ENCODE measurements at regions not wholly inside any gene's neighbourhood (a gene's known extent, or its start where the extent isn't known, plus 50 kb on each side); places are given as distances from the start of the nearest gene placed in this dataset.
"Not testable (repeated sequence)": the region's sequence is repeated elsewhere in the genome, so short reads cannot be mapped to it uniquely, and the experiment has no call there.

GRCh38 chr13:90938848-90939247, 408.6 kb upstream of the MIR17HG start:
- TF ChIP-seq ZNF274 (IDR thresholded peaks at IDR 0.05; ENCODE audit: low read depth, low read length) (no peak), YY1 (IDR thresholded peaks at IDR 0.05; ENCODE audit: insufficient read depth, insufficient read length) (no peak), SUZ12 (IDR thresholded peaks at IDR 0.05; ENCODE audit: extremely low read depth, insufficient read depth, insufficient read length) (no peak)

DNA sequence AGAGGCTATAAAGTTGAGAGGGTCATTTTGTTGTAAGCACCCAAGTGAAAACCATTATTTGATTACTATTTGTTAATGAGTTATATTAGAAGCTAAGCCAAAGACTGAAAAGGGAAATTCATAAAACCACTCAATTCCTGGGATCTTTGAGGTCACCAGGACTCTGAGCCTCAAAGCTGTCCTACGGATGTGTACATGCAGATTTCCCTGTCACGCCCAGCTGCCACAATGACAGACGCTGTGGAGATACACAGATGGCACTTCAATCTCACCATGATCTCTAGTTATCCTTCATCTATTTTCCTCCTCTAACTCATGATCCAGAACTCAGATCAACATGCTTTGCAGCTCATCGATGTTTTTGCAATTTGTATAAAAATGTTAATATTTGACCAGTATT, 403.5 kb upstream of the MIR17HG start:
- no peak overlapping the region for H3K9ac ChIP-seq (ENCODE audit: insufficient read length, low read depth)
- H3K9me3 ChIP-seq (ENCODE audit: insufficient read depth, low read length) = no peaks in the 10 kb centered on the region
- TF ChIP-seq ZNF274 (IDR thresholded peaks at IDR 0.05; ENCODE audit: low read depth, low read length) = no peak
- no peak for TF ChIP-seq SUZ12 (IDR thresholded peaks at IDR 0.05; ENCODE audit: extremely low read depth, insufficient read depth, insufficient read length)
- TF ChIP-seq YY1 (IDR thresholded peaks at IDR 0.05; ENCODE audit: insufficient read depth, insufficient read length) = no peak
- no peak overlapping the region for H3K4me3 ChIP-seq (ENCODE audit: insufficient read length, low read depth)
- no peaks in the 10 kb centered on the region for H3K4me1 ChIP-seq (ENCODE audit: insufficient read depth, insufficient read length)
- DNase-seq (ENCODE audit: low read depth, low spot score) = no peak
- H3K27me3 ChIP-seq (ENCODE audit: insufficient read depth, insufficient read length) = no peaks in the 10 kb centered on the region
- no peaks in the 10 kb centered on the region for H3K36me3 ChIP-seq (ENCODE audit: insufficient read depth, insufficient read length, low read length)

More at GRCh38 chr13:90938848-90939247, 408.6 kb upstream of the MIR17HG start:
- H3K4me1 ChIP-seq (ENCODE audit: insufficient read depth, insufficient read length) = no peaks in the 10 kb centered on the region
- H3K4me3 ChIP-seq (ENCODE audit: insufficient read length, low read depth) = no peak overlapping the region
- no peak for DNase-seq (ENCODE audit: low read depth, low spot score)
- no peaks in the 10 kb centered on the region for H3K36me3 ChIP-seq (ENCODE audit: insufficient read depth, insufficient read length, low read length)
- no peaks in the 10 kb centered on the region for H3K27me3 ChIP-seq (ENCODE audit: insufficient read depth, insufficient read length)
- no peak overlapping the region for H3K9ac ChIP-seq (ENCODE audit: insufficient read length, low read depth)
- no peaks in the 10 kb centered on the region for H3K9me3 ChIP-seq (ENCODE audit: insufficient read depth, low read length)

GRCh38 chr13:90945146-90945545, 402.3 kb upstream of the MIR17HG start:
- not testable (repeated sequence) for H3K9me3 ChIP-seq (ENCODE audit: insufficient read depth, low read length); H3K36me3 ChIP-seq (ENCODE audit: insufficient read depth, insufficient read length, low read length); H3K4me3 ChIP-seq (ENCODE audit: insufficient read length, low read depth); H3K9ac ChIP-seq (ENCODE audit: insufficient read length, low read depth); H3K4me1 ChIP-seq (ENCODE audit: insufficient read depth, insufficient read length); DNase-seq (ENCODE audit: low read depth, low spot score); H3K27me3 ChIP-seq (ENCODE audit: insufficient read depth, insufficient read length)

DNA sequence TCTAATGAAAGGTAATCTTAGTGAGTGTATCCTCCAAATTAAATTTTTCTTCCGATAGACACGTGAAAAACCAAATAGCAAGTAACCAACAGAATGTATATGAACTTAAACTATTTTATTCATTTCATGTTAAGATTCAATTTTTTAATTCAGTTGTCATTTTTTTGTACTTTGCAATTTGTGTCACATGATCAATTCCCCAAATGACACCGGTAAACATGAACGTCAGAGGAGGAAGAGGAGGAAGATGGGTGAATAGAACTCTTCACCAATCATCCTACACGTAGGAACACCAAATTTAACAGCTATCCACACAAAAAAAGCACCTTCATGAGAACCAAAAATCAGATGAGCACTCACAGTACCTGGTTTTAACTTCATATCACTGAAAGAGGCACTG, 401.4 kb upstream of the MIR17HG start:
- H3K9ac ChIP-seq (ENCODE audit: insufficient read length, low read depth); H3K27me3 ChIP-seq (ENCODE audit: insufficient read depth, insufficient read length); H3K36me3 ChIP-seq (ENCODE audit: insufficient read depth, insufficient read length, low read length); H3K4me3 ChIP-seq (ENCODE audit: insufficient read length, low read depth); DNase-seq (ENCODE audit: low read depth, low spot score); H3K4me1 ChIP-seq (ENCODE audit: insufficient read depth, insufficient read length); H3K9me3 ChIP-seq (ENCODE audit: insufficient read depth, low read length): not testable (repeated sequence)

DNA sequence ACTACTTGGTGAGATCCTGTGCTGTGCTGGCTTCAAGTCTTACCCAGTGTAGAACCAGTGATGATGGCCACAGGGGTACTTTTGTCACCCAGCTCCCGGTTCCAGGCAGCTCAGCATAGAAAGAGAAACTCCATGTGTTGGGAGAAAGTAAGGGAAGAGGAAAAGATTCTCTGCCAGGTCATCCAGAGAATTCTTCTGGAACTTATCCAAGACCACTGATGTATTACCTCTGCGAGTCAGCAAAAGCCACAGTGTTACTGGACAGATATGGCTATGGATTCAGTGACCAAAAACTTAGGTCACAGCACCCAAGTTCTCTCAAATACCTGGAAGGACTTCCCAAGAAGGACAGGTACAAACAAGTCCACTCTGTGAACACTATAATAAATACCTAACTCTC, 399.5 kb upstream of the MIR17HG start:
- Histone ChIP-seq H3K9me3 (ENCODE audit: insufficient read depth, low read length) (no peaks in the 10 kb centered on the region), H3K27me3 (ENCODE audit: insufficient read depth, insufficient read length) (no peaks in the 10 kb centered on the region), H3K9ac (ENCODE audit: insufficient read length, low read depth) (no peak overlapping the region), H3K4me1 (ENCODE audit: insufficient read depth, insufficient read length) (no peaks in the 10 kb centered on the region), H3K4me3 (ENCODE audit: insufficient read length, low read depth) (no peak overlapping the region), H3K36me3 (ENCODE audit: insufficient read depth, insufficient read length, low read length) (no peaks in the 10 kb centered on the region)
- TF ChIP-seq YY1 (IDR thresholded peaks at IDR 0.05; ENCODE audit: insufficient read depth, insufficient read length) (no peak), ZNF274 (IDR thresholded peaks at IDR 0.05; ENCODE audit: low read depth, low read length) (no peak), SUZ12 (IDR thresholded peaks at IDR 0.05; ENCODE audit: extremely low read depth, insufficient read depth, insufficient read length) (no peak)
- no peak for DNase-seq (ENCODE audit: low read depth, low spot score)

DNA sequence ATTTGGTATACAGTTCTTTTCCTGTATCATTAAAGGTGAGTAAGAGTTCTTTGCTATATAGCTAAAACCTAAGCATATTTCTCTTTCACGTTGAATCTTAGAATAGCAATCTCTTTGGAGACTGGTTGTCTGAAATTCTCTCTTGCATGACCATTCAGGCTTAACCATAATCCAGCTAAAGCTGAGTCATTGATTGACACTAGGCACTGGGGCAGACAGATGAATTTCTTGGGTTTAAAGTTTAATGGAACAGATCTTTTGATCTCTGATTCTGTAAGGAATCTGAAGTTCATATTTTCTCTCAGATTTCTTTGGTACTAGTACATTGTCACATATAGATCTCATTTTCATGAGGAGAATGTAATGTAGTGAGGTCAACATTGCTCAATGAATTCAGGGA, 397.3 kb upstream of the MIR17HG start:
- TF ChIP-seq YY1 (IDR thresholded peaks at IDR 0.05; ENCODE audit: insufficient read depth, insufficient read length) = no peak
- TF ChIP-seq SUZ12 (IDR thresholded peaks at IDR 0.05; ENCODE audit: extremely low read depth, insufficient read depth, insufficient read length) = no peak
- no peak for TF ChIP-seq ZNF274 (IDR thresholded peaks at IDR 0.05; ENCODE audit: low read depth, low read length)
- Histone ChIP-seq H3K27me3 (ENCODE audit: insufficient read depth, insufficient read length) (no peaks in the 10 kb centered on the region), H3K36me3 (ENCODE audit: insufficient read depth, insufficient read length, low read length) (no peaks in the 10 kb centered on the region), H3K4me1 (ENCODE audit: insufficient read depth, insufficient read length) (no peaks in the 10 kb centered on the region), H3K4me3 (ENCODE audit: insufficient read length, low read depth) (no peak overlapping the region), H3K9ac (ENCODE audit: insufficient read length, low read depth) (no peak overlapping the region), H3K9me3 (ENCODE audit: insufficient read depth, low read length) (no peaks in the 10 kb centered on the region)
- DNase-seq (ENCODE audit: low read depth, low spot score) = no peak

GRCh38 chr13:90951663-90952062, 395.8 kb upstream of the MIR17HG start:
- H3K27me3 ChIP-seq (ENCODE audit: insufficient read depth, insufficient read length) = no peaks in the 10 kb centered on the region
- H3K4me3 ChIP-seq (ENCODE audit: insufficient read length, low read depth) = no peak overlapping the region
- H3K4me1 ChIP-seq (ENCODE audit: insufficient read depth, insufficient read length) = no peaks in the 10 kb centered on the region
- DNase-seq (ENCODE audit: low read depth, low spot score) = no peak
- H3K36me3 ChIP-seq (ENCODE audit: insufficient read depth, insufficient read length, low read length) = no peaks in the 10 kb centered on the region
- no peak overlapping the region for H3K9ac ChIP-seq (ENCODE audit: insufficient read length, low read depth)
- no peaks in the 10 kb centered on the region for H3K9me3 ChIP-seq (ENCODE audit: insufficient read depth, low read length)
- TF ChIP-seq YY1 (IDR thresholded peaks at IDR 0.05; ENCODE audit: insufficient read depth, insufficient read length) (no peak), ZNF274 (IDR thresholded peaks at IDR 0.05; ENCODE audit: low read depth, low read length) (no peak), SUZ12 (IDR thresholded peaks at IDR 0.05; ENCODE audit: extremely low read depth, insufficient read depth, insufficient read length) (no peak)

GRCh38 chr13:90952326-90952725, 395.2 kb upstream of the MIR17HG start:
- Histone ChIP-seq H3K27me3 (ENCODE audit: insufficient read depth, insufficient read length) (no peaks in the 10 kb centered on the region), H3K9ac (ENCODE audit: insufficient read length, low read depth) (no peak overlapping the region), H3K9me3 (ENCODE audit: insufficient read depth, low read length) (no peaks in the 10 kb centered on the region), H3K4me1 (ENCODE audit: insufficient read depth, insufficient read length) (no peaks in the 10 kb centered on the region), H3K4me3 (ENCODE audit: insufficient read length, low read depth) (no peak overlapping the region), H3K36me3 (ENCODE audit: insufficient read depth, insufficient read length, low read length) (no peaks in the 10 kb centered on the region)
- DNase-seq (ENCODE audit: low read depth, low spot score) = no peak
- TF ChIP-seq SUZ12 (IDR thresholded peaks at IDR 0.05; ENCODE audit: extremely low read depth, insufficient read depth, insufficient read length) (no peak), YY1 (IDR thresholded peaks at IDR 0.05; ENCODE audit: insufficient read depth, insufficient read length) (no peak), ZNF274 (IDR thresholded peaks at IDR 0.05; ENCODE audit: low read depth, low read length) (no peak)
